Prostate gland (tissue), 2 donors: ENCODE measurements at regions not wholly inside any gene's neighbourhood (a gene's known extent, or its start where the extent isn't known, plus 50 kb on each side); places are given as distances from the start of the nearest gene placed in this dataset.

Experiments
- CTCF ChIP-seq, 4 experiments: fragments of 200-600 bp in 2 of 4; fragments of 450-650 bp in 2 of 4; sonication (generic) in 2 of 4; IDR thresholded peaks; 1 replicate in 3 of 4; 2 replicates in 1 of 4; pipeline ENCODE4 v1.5.1; 2016 to 2019; ENCODE audit warnings: antibody characterized with exemption in 4 of 4, mild to moderate bottlenecking in 2 of 4, moderate library complexity in 2 of 4
- POLR2A ChIP-seq: fragments of 450-650 bp; IDR thresholded peaks from one replicate; pipeline ENCODE4 v1.6.1; 2016; ENCODE audit warnings: antibody characterized with exemption, mild to moderate bottlenecking
- POLR2AphosphoS5 ChIP-seq: sonication (generic); formaldehyde crosslinking; IDR thresholded peaks from one replicate; pipeline ENCODE4 v1.6.1; 2017; ENCODE audit warnings: antibody characterized with exemption

GRCh38 chr2:67627456-67628207, 230.5 kb downstream of the ETAA1 start:
- TF ChIP-seq CTCF (IDR thresholded peaks at IDR 0.05) (no peak), POLR2A (no peak), POLR2AphosphoS5 (no peak)
